ENCODE measurements at regions not wholly inside any gene's neighbourhood (a gene's known extent, or its start where the extent isn't known, plus 50 kb on each side); places are given as distances from the start of the nearest gene placed in this dataset.

GRCh38 chr6:88361754-88362153 is 195.6 kb upstream of the CNR1 start:
- no peak for TF ChIP-seq CTCF (IDR thresholded peaks at IDR 0.05)
- no peak for TF ChIP-seq EZH2 (IDR thresholded peaks at IDR 0.05; ENCODE audit: borderline replicate concordance, insufficient read depth, low read depth, low read length, poor library complexity, severe bottlenecking)

Measured in B cell (primary cell).